Right lung (tissue), 2 donors: ENCODE measurements at regions not wholly inside any gene's neighbourhood (a gene's known extent, or its start where the extent isn't known, plus 50 kb on each side); places are given as distances from the start of the nearest gene placed in this dataset.
"Not testable (repeated sequence)": the region's sequence is repeated elsewhere in the genome, so short reads cannot be mapped to it uniquely, and the experiment has no call there.

Experiments
- DNase-seq, 2 donors: peaks; one replicate each; pipeline ENCODE4 v3.0.0-alpha.2; 2013

DNA sequence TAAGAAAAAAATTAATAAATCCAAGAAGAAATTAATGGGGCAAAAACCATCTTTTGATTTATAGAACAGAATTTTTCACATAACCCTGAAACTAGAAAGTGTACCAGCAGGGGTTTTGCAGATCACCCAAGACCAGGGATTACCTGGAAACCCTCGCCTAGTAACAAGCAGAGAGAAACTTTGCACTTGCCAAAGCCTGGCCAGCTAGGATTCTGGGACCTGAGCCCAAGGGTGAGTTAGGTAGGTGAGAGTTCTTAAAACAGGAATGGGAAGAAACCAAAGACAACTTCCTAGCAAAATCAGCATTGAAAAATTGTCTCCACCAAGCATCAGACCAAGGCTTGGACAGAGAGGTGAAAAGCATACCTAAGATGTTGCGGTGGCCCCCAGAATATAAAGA, 247.0 kb upstream of the NBEA start:
- no peak for DNase-seq

DNA sequence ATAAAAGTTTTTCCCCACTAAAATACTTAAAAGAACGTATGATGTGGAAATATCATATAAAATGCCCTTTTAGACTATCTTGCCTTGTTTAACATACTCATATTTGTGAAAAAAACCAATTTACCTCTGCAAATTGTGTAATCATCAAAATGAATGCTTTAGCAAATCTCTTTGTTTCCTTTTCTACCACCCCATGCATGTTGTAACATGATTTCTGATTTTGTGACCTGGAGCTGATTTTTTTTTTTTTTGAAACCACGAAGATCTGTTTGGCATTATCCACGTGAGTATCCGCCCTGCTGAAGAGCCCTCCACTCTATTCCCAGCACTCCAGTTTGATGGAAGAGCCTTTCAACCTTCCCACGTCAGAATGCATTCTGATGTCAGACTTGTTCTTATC, 245.8 kb upstream of the NBEA start:
- no peak for DNase-seq

DNA sequence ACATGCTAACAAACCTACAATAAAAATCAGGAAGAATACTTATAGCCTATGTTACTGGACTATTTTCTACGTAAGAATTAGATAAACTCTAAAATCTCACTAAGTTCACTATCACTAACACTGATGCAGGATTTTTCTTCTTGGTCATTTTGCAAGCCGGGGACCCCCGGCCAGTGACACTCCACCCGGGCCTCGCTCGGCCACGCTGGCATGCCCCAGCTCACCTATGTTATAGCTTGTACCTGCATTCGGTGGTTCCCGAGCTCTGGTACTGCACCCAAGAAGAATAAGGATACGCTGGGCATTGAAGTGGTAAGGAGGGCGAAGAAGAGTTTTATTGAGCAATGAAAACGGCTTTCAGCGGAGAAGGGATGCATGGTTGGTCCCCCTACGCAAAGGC, 245.3 kb upstream of the NBEA start:
- DNase-seq: no peak

DNA sequence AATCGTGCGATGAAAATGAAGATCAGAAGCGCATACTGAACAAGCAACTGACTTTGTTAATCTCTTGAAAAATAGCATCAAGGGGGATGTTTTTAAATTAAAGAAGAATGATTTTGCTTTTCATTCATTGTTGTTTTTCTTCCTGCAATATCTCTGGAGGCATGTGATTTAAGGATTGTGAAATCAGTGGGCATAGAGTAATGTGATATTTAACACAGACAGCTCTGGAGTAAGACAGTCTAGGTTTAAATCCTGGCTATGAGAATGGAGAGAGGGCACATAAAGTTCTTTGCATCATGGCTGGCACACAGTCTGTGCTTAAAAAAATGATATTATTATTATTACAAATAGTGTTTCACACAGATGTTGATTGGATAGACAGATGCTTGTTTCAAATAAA, 243.1 kb upstream of the NBEA start:
- no peak for DNase-seq

DNA sequence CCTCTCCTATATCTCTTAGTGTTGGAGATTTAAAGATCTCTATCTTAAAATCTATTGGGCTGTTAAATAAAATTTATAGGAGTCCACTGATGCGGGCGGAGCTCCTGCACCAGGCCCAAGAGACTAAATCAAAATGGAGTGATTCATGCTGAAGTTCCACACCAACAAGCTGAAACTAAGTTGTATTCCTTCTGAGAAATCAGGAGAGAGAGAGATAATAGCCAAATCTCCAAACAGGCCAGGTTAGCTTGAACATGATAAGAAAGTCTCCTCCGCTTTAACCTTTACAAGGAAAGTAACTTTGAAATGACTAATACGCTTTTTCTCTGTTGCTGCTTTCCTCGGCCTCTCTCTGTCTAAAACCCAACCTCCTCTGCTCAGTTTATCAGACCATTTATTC, 241.9 kb upstream of the NBEA start:
- no peak for DNase-seq

DNA sequence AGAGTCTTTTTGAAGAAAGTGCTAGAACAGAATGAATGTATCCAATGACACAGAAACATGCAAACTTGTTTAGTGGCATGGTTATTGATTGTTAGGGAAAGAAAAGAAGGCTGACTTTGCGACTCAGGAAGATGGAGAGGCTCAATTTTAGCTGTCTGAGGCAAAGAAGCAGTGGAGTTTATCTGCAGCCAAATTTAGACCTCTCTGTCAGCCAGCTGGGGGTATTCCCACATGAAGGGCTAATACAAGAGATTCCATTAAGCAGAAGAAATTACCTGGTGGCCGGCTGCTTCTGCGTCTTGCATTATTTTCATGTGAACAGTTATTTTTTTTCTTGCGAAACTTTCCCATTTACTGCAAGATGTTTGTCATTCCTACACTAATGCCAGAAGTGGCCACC, 240.2 kb upstream of the NBEA start:
- DNase-seq: no peak

DNA sequence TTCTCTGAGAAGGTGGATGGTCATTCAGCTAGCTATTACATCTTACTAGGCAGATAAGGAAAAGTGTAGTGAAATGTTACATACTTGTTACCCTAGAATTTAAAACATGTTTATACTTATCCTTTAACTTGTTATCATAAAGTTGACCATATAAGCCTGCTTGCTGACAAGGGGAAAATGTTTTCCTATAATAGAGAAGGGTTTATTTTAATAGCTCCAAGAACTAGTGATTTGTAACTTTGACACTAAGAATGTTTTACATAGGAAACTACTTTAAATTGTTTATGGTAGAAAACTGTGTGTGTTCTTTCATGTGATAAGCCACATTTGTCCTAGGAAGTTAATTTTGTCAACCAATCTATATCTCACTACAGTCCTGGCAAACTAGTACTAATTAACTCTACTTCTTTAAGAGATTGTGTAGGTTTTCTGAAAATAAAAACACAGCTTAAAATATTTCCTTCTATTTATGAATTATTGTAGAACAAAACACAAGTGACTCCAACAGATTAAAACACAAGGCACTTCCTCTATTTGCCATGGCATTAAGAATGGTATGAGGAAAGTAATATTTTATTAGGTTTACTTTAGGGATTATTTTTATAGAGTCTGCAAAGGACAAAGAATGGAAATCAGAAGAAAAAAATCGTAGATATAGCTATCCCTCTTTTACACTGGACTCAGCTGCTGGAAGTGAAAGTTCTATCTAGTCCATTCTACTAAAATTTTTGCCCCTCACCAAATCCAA, 233.3 kb upstream of the NBEA start:
- no peak for DNase-seq

DNA sequence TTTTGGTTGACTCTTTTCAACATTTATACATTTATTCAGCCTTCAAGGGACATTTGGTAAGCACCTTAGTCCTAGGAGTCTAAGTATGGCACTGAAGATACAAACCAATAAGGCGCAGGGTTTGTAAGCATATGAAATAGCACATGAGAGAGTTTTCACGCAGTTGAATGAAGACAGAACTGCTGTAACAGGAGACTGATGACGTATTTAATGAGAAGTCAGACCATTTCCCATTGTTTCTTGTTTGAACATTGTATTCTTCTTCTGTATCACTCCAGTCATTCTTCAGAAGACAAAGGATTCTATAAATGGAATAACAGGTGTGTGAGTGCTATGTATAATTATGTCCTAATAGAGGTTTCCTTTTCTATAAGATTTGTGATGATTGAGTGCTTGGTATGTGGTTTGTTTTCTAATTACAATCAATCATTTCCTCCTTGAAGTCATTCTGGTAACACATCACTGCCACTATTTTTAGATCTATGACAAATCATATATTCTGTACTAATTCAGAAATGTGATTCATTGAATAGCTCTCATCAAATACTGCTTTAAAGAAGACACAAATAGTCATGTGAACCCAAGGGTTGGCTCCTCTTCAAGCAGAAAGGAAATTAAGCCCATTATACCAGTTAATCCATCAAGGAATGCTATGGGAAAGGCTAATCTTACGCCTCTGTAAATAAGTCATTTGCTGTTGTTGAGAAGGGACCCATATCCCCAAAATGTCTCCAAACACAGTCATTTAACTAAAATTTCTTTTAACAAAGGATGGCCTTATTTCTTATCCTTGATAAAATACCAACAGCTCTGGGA, 222.8 kb upstream of the NBEA start:
- DNase-seq: no peak

DNA sequence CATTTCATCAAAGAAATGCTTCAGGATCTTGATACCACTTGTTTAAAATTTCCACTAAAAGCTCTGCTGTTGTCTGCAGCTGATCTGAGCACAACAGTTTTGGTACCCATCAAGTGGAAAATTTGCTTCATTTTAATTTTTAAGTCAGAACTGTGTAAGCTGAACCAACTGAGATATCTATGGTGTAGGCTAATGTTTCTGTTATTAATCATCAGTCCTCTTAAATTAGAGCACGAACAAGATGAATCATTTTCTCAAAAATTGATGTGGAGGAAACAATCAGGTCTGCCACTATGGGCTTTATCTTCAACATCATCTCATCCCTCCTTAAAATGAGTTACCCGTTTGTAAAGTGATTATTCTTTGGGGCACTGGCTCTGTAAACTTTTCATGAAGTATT, 221.5 kb upstream of the NBEA start:
- no peak for DNase-seq

DNA sequence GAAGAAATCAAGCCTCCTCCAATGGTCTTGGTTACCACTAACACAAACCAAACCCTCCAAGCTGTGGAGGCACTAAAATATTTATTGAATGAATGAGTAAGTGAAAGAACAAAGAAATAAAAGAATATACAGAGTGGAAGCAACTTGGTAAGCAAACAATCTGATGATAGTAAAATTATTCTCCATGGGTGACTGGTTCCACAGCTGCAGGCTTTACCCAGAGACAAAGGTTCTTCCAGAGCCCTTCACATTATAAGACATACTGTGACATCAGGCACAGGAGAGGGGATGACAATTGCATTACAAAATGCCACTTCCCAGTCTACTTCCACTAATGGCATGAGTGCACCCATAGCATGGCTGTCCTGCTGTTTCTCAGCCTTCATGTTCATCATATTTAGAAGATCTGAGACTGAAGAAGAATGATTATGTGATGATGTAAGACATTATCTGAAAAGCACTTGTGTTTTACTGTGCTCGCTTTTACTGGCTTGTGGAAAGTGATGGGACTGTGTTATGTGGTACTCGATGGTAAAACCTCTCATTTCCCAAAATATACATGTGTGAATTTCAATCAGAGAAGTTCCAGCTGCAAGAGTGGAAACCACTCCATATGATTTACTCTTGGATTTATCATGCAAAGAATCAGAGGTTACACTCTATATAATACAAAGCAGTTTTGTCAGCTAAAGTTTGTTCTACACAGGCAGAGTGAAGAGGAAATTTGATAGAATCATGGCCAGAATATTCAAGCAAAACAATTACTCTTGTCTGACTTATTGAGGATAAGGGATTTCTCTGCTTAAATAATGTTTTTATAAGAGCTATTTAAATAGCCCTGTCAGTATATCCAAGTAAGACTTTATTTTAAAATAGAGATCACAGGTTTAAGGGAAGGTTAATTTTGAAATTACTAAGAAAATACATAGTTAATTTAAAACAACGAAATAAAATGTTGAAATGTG, 220.2 kb upstream of the NBEA start:
- no peak for DNase-seq

DNA sequence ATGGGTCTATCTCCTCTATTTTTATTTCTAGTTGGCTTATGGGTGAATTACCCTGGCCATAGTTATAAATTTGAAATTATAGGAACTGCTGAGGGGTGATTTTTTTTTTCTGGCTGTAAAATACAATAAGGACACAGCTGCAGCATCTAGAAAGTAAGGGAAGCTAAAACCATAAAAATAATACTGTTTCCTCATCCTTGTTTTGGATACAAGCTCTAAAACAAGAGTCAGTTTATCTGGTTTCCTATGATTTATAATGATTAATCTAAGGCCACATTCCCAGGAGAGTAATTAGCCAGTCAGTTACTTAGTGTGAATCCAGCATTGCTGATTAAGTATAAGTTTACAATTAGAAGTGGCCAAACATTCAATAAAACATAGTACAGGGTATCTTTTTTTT, 219.1 kb upstream of the NBEA start:
- DNase-seq: no peak

DNA sequence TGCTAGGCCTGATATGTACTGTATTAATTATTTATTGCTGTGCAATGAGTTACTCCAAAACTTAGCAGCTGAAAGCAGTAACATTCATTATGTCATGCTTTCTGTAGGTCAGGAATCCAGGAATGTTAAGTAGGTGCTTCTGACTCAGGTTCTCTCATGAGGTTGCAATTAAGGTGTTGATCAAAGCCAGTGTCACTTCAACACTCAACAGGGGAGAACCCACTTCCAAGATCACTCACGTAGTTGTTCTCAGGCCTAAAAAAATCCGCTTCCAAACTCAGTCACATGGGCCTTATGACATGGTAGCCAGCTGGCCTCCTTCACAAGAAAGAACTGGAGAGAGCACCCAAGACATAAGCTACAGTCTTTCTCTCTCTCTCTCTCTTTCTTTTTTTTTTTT, 211.1 kb upstream of the NBEA start:
- DNase-seq: no peak

DNA sequence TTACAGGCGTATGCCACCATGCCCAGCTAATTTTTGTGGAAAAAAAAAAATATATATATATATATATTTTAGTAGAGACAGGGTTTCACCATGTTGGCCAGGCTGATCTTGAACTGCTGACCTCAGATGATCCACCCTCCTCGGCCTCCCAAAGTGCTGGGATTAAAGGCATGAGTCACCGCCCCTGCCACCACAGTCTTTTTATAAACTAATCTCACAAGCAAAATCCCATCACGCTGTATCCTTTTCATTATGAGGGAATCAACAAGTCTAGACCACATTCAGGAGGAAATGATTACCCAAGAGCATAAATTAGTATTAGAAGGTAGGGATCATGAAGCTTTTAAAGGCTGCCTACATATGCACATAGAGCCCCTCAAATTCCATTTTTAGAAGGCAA, 210.6 kb upstream of the NBEA start:
- DNase-seq: no peak

DNA sequence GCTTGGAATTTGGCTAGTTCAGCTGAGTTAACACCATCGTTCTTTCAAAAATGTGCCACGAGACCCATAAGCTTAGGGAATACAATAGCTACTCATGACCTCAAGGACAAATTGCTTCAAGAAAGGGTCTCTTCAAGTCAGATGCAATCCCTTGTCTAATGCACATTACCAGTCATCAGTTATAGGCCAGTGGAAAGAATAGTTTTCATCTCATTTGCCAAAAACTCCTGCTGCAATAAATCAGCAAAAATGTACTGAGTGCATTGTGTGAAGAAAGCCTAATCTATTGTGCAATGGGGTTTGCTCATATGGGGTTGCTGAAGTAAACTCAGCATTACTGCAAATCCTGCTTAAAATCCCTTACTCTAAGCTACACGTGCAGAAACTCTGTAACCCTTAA, 208.3 kb upstream of the NBEA start:
- peak; percentile 38 to 49 for DNase-seq

DNA sequence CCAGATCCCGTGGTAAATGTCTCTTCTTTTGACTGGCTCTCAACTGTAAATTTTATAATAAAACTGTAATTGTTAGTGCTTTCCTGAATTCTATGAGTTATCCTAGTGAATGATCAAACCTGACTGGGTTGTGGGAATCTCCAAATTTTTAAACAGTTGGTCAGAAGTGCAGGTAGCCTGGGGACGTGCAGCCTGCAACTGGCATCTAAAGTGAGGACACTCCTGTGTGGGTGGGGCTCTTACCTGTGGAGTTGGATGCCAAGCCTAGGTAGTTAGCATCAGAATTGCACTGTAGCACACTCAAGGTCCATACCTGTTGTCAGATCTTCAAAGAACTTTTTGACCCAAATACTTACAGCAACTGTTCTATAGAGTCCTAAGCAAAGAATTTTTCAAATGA, 207.1 kb upstream of the NBEA start:
- DNase-seq: no peak

DNA sequence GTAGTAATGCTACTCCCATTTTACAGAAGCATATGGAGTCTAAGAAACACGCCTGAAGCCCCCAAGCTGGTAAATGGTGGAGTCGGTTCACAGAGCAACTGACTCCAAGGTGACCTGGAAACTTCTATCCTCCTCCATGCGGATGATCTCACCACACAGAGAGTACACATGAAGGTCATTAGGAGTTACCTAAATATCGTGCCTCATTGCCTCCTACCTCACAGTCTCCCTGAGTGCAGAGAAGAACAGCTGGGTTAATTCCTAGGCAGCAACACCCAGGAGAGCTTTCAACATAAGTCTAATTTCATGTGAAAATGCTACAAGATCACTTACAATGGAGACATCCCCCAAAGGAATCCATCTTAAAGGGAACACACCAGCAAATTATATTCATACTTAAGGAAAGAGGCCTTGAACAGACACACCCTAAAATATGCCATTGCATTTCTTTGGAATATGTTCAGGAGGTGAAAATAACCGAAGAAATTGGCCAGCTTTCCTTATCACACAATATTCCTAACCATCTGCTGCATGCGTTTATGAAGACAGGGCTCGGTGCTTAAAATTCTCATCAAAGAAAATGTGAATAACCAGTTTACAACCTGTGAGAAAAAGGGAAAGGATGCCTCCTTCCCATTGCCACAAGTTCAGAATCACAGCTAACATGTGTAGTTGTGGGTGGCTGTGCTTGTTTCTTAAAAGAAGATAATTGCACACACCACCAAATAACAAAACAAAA, 203.6 kb upstream of the NBEA start:
- DNase-seq: no peak

DNA sequence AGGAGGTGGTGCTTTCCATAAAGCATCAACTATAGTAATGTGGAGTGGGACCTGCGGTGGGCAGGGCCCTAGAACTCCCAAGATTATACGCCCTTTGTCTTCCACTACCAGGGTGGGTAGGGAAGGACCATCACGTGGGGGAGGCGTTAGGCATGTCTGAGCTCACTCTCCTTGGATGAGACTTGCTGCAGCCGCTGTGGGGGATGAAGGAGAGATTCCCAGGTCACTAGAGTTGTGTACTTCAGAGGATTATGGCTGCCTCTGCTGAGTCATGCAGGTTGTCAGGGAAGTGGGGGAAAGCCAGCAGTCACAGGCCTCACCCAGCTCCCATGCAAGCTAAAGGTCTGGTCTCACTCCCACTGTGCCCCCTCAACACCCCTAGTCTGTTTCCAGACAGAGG, 195.0 kb upstream of the NBEA start:
- not testable (repeated sequence) for DNase-seq

DNA sequence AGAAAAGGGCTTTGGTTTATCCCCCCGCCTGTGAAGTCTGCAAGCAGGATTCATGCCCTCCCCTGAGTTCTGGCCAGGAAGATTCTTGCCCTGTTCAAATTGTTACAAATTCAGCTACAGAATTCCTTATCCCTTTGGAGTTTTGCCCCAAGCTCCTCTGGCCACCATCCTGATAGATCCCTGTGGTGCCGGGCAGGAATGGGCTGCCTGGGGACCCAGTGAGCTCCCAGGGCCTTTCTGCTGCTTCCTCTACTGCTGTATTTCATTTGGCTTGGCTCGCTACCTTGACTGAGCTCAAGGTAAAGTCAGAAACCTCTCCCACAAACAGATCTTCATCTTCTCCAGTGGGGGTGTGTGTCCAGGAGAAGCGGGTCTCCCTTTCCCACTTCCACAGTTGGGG, 194.6 kb upstream of the NBEA start:
- no peak for DNase-seq

DNA sequence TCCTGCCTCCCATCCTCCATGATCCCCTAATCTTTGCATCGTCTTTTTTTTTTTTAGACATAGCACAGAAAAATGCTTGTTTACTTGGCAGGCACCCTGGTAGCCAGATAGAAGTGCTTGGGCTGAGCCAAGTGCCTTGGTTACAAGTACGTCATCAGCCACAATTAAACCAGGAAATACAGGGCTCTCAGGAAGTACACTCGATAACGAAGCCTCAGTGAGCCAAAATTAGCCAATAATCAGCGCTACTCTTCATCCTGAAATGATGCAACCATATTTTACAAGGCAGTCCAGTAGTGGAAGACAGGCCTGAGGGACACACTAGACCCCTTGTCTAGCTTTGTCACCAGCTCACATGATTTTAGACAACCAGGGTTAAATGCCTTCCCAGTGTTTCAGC, 194.0 kb upstream of the NBEA start:
- peak; percentile 41 to 53 for DNase-seq

DNA sequence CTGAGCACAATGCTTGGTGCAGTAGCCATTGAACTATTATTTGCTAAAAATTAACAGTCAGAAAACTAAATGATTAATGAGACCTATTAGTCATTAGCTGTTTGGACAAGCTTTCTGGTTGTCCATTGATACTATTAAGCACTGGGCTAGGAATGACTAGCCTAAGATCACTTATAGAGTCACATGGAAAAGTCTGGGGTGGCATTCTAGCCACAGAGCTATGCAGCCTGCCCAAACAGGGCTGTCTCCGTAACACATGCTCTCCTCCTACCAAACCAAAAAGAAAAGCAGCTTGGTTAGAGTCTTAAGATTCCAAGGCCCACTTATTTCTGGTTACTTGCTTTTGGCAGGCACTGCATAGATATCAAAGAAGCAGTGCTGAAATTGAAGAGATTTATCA, 193.5 kb upstream of the NBEA start:
- no peak for DNase-seq

DNA sequence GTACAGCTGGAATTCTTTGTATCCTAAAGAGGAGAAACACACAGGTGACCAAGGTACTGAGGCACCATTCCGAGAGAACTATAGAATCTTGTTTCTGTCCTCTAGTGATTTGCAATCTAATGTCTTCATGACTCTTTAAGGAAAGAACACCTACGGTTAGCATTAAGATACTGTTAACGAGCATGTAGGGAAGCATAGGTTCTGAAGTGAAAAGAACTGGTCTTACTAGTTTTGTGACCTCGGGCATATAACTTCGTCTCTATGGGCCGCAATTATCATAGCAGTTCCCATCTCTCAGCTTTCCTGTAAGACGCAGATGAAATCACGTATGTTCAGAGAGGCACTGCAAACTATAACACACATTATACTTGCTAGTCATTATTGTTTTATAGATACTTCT, 193.0 kb upstream of the NBEA start:
- DNase-seq: no peak
